ENCODE measurements at regions not wholly inside any gene's neighbourhood (a gene's known extent, or its start where the extent isn't known, plus 50 kb on each side); places are given as distances from the start of the nearest gene placed in this dataset.

DNA sequence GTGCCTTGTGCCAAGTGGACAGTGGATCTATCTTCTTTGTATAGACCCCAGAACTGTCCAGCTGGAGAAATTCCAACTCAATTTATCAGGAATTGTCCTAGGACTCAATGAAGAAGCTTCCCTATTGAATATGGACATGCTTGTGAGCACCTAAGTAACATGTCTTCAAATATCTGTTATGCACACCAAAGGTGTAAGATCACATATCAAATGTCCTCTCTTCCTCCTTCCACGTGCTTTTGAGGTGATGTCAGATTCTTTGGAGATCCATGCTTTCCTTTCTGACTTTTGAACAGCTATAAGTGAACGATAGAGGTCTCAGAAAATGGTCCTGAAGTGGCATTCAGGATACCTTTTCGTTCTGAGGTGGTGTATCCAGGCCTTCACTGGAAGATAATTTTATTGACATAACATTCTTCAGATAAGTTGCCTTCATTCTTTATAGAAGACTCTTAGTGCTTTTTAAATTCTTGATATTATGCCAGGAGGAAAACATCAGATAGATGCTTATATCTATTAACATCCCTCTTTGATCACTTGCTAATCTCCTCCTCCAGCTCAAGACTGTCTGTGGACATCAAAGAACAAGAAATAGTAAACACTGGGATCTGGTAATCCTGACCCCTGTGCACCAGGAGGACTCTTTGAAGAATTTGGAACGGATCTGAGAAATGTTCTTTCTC is 246.4 kb downstream of the SMARCA2 start (continued):
- TF ChIP-seq EGR2 (tag by site-specific recombination; IDR thresholded peaks at IDR 0.05; ENCODE audit: low read depth) (no peak), KLF9 (tag by site-specific recombination; IDR thresholded peaks at IDR 0.05; ENCODE audit: low read depth) (no peak), ZXDB (tag by site-specific recombination; IDR thresholded peaks at IDR 0.05) (no peak), ZNF560 (tag by site-specific recombination; IDR thresholded peaks at IDR 0.05; ENCODE audit: borderline replicate concordance) (no peak), ZNF394 (tag by site-specific recombination; IDR thresholded peaks at IDR 0.05; ENCODE audit: borderline replicate concordance) (no peak), REPIN1 (tag by site-specific recombination; IDR thresholded peaks at IDR 0.05; ENCODE audit: low read depth) (no peak)
- TF ChIP-seq, protein P1, sequence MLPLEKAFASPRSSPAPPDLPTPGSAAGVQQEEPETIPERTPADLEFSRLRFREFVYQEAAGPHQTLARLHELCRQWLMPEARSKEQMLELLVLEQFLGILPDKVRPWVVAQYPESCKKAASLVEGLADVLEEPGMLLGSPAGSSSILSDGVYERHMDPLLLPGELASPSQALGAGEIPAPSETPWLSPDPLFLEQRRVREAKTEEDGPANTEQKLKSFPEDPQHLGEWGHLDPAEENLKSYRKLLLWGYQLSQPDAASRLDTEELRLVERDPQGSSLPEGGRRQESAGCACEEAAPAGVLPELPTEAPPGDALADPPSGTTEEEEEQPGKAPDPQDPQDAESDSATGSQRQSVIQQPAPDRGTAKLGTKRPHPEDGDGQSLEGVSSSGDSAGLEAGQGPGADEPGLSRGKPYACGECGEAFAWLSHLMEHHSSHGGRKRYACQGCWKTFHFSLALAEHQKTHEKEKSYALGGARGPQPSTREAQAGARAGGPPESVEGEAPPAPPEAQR (tag by site-specific recombination; IDR thresholded peaks at IDR 0.05): no peak

DNA sequence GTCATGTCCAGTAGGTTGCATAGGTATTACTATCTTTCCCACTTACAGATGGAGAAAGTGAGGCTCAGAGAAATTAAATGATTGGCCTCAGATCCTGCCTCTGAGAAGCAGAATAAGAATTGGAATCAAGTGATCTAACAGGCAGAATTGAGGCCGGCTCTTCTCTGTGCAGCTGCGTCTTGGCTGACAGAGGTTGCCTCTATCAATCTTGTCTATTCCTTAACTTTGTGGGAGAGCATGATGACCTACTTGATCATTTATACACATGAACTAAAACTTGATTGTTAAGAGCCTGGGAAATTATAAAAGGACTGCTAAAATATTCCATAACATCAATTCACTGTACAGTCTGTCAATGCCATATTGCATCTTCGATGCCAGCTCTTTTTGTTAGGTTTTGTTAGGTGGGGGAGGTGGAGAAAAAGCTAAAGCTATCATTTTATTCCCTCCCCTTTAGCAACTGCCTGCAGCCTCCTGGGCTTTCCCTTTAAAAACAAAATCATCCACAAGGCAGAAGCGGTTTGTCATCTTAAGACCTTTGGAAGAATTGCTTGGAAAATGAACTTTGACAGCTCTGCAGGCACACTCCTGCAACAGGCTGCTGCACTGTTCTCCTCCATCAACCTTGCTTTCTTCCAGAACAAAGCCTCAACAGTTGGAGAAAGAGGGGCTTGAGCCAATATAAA is 247.4 kb downstream of the SMARCA2 start:
- TF ChIP-seq ZNF404 (tag by site-specific recombination; IDR thresholded peaks at IDR 0.05) (no peak), ZNF169 (tag by site-specific recombination; IDR thresholded peaks at IDR 0.05) (no peak), SCRT2 (tag by site-specific recombination; IDR thresholded peaks at IDR 0.05) (0 out of 2 replicates have a peak, but pooled peaks have one; percentile 10), MZF1 (tag by site-specific recombination; IDR thresholded peaks at IDR 0.05; ENCODE audit: borderline replicate concordance) (no peak), ZNF560 (tag by site-specific recombination; IDR thresholded peaks at IDR 0.05; ENCODE audit: borderline replicate concordance) (no peak), SALL2 (tag by site-specific recombination; IDR thresholded peaks at IDR 0.05; ENCODE audit: borderline replicate concordance) (no peak), ZNF76 (tag by site-specific recombination; IDR thresholded peaks at IDR 0.05; ENCODE audit: borderline replicate concordance, low read depth) (no peak)
- TF ChIP-seq, protein P2, sequence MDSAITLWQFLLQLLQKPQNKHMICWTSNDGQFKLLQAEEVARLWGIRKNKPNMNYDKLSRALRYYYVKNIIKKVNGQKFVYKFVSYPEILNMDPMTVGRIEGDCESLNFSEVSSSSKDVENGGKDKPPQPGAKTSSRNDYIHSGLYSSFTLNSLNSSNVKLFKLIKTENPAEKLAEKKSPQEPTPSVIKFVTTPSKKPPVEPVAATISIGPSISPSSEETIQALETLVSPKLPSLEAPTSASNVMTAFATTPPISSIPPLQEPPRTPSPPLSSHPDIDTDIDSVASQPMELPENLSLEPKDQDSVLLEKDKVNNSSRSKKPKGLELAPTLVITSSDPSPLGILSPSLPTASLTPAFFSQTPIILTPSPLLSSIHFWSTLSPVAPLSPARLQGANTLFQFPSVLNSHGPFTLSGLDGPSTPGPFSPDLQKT (IDR thresholded peaks at IDR 0.05; ENCODE audit: borderline replicate concordance, low read depth, low read length): no peak
- Histone ChIP-seq H3K27ac (ENCODE audit: extremely low read depth, low read depth, low read length) (no peak overlapping the region), H3K4me3 (ENCODE audit: low read depth, low read length) (no peak overlapping the region), H3K4me1 (ENCODE audit: control insufficient read depth, insufficient read depth, low read length) (no peaks in the 10 kb centered on the region), H3K36me3 (ENCODE audit: control insufficient read depth in 2 of 2, insufficient read depth in 1 of 2, low read length in 2 of 2) (no peaks in the 10 kb centered on the region), H3K9me3 (ENCODE audit: control insufficient read depth, insufficient read depth, low read depth, low read length) (no peaks in the 10 kb centered on the region)
- CTCF ChIA-PET: no interaction called here
- POLR2A ChIA-PET: no interaction called here

DNA sequence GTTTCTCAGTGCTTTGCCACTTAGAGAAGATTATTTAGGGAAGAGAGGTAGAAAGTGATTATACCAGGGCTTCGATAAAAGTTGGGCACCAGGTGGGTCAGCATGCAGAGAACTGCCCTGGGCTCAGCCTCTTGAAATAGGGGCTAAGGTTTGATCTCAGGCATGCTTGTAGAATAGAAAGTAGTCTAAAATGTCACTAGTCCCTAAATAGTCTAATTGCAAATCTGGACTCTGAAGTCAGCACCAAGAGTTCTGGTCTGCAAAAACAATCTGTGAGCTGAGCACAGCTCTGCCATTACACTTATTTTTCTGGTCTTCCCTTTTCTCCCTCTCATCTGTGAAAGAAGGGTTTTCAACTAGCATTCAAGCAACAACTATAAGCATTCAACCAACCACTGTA is 248.0 kb downstream of the SMARCA2 start:
- Histone ChIP-seq H3K4me1 (ENCODE audit: control insufficient read depth, insufficient read depth, low read length) (no peaks in the 10 kb centered on the region), H3K9me3 (ENCODE audit: control insufficient read depth, insufficient read depth, low read depth, low read length) (no peaks in the 10 kb centered on the region), H3K36me3 (ENCODE audit: control insufficient read depth in 2 of 2, insufficient read depth in 1 of 2, low read length in 2 of 2) (no peaks in the 10 kb centered on the region), H3K4me3 (ENCODE audit: low read depth, low read length) (no peak overlapping the region), H3K27ac (ENCODE audit: extremely low read depth, low read depth, low read length) (no peak overlapping the region)
- ChIA-PET CTCF (no interaction called here), POLR2A (no interaction called here)
- no peak for TF ChIP-seq KLF10 (tag by site-specific recombination; IDR thresholded peaks at IDR 0.05)
- no peak for TF ChIP-seq ZNF184 (tag by site-specific recombination; IDR thresholded peaks at IDR 0.05)
- TF ChIP-seq ZNF792 (tag by site-specific recombination; IDR thresholded peaks at IDR 0.05): no peak

DNA sequence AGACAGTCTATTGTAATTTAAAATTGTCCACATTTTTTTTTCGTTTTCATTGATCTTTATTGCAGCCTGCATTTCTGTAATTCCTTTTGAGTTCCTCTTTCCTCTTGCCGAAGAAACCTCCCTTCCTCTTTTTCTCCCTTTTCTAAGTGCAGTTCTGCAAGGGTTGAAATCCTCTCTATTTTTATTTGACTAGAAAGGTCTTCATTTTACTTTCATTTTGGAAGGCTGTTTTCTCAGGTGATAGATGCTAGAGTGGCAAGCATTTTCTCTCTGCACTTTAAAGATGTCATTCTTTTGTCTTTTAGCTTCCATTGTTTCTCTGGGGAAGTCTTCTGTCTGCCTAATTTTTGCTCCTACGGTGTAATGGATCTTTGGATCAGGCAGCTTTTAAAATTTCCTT is 248.5 kb downstream of the SMARCA2 start:
- Histone ChIP-seq H3K36me3 (ENCODE audit: control insufficient read depth in 2 of 2, insufficient read depth in 1 of 2, low read length in 2 of 2) (no peaks in the 10 kb centered on the region), H3K4me1 (ENCODE audit: control insufficient read depth, insufficient read depth, low read length) (no peaks in the 10 kb centered on the region), H3K4me3 (ENCODE audit: low read depth, low read length) (no peak overlapping the region), H3K27ac (ENCODE audit: extremely low read depth, low read depth, low read length) (no peak overlapping the region), H3K9me3 (ENCODE audit: control insufficient read depth, insufficient read depth, low read depth, low read length) (no peaks in the 10 kb centered on the region)
- ChIA-PET CTCF (interaction anchor here (0.6 to 0.7 kb wide), 2 partner anchors 12 to 805 kb away, joined by 3 to 4 read pairs; no protein-coding TSS in a partner anchor), POLR2A (no interaction called here)
- TF ChIP-seq, protein P3, sequence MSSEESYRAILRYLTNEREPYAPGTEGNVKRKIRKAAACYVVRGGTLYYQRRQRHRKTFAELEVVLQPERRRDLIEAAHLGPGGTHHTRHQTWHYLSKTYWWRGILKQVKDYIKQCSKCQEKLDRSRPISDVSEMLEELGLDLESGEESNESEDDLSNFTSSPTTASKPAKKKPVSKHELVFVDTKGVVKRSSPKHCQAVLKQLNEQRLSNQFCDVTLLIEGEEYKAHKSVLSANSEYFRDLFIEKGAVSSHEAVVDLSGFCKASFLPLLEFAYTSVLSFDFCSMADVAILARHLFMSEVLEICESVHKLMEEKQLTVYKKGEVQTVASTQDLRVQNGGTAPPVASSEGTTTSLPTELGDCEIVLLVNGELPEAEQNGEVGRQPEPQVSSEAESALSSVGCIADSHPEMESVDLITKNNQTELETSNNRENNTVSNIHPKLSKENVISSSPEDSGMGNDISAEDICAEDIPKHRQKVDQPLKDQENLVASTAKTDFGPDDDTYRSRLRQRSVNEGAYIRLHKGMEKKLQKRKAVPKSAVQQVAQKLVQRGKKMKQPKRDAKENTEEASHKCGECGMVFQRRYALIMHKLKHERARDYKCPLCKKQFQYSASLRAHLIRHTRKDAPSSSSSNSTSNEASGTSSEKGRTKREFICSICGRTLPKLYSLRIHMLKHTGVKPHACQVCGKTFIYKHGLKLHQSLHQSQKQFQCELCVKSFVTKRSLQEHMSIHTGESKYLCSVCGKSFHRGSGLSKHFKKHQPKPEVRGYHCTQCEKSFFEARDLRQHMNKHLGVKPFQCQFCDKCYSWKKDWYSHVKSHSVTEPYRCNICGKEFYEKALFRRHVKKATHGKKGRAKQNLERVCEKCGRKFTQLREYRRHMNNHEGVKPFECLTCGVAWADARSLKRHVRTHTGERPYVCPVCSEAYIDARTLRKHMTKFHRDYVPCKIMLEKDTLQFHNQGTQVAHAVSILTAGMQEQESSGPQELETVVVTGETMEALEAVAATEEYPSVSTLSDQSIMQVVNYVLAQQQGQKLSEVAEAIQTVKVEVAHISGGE (tag by site-specific recombination; conservative IDR thresholded peaks at IDR 0.05; ENCODE audit: low read depth): no peak
